ENCODE measurements at regions not wholly inside any gene's neighbourhood (a gene's known extent, or its start where the extent isn't known, plus 50 kb on each side); places are given as distances from the start of the nearest gene placed in this dataset.

GRCh38 chr16:86401126-86401525, 109.2 kb upstream of the FOXF1 start:
- peaks cover 46% of the 10 kb centered on the region for H3K4me1 ChIP-seq (ENCODE audit: control insufficient read depth, extremely low read depth, insufficient read depth, low read length)
- H3K27ac ChIP-seq (ENCODE audit: insufficient read depth, low read depth, low read length) = no peak overlapping the region
- H3K9ac ChIP-seq (replicated peaks; ENCODE audit: extremely low read depth, insufficient read depth, low read length) = no peak overlapping the region
- no peak for FAIRE-seq
- intact Hi-C loops (cut with micrococcal nuclease) = no loop called here
- BruUV-seq (replicated peaks) = no TSS peak
- H3K9me3 ChIP-seq (replicated peaks; ENCODE audit: control insufficient read depth, insufficient read depth, low read length) = no peaks in the 10 kb centered on the region
- H3K4me3 ChIP-seq (replicated peaks in 1 of 3; ENCODE audit: insufficient read depth in 1 of 3, low read depth in 1 of 3, low read length in 3 of 3) = no peak overlapping the region
- H2AFZ ChIP-seq (ENCODE audit: low read depth, low read length) = no peak overlapping the region
- H3K4me2 ChIP-seq (ENCODE audit: insufficient read depth, low read length) = no peak overlapping the region
- H3K36me3 ChIP-seq (ENCODE audit: control insufficient read depth in 2 of 2, extremely low read depth in 1 of 2, insufficient read depth in 2 of 2, low read length in 2 of 2) = no peaks in the 10 kb centered on the region
- H3K27me3 ChIP-seq (ENCODE audit: control insufficient read depth in 2 of 2, insufficient read depth in 2 of 2, low read length in 2 of 2) = no peaks in the 10 kb centered on the region
- dilution Hi-C loops (cut with MboI; ENCODE audit: extremely low pct_ligation_motif_present, low sequenced_read_pairs) = no loop called here
- no peaks in the 10 kb centered on the region for H3K9me1 ChIP-seq (replicated peaks; ENCODE audit: control insufficient read depth, extremely low read depth, insufficient read depth, low read length)
- no peaks in the 10 kb centered on the region for H4K20me1 ChIP-seq (replicated peaks; ENCODE audit: control insufficient read depth, extremely low read depth, insufficient read depth, low read length)
- H3K79me2 ChIP-seq (ENCODE audit: control insufficient read depth, insufficient read depth, low read length) = no peaks in the 10 kb centered on the region
- no peak for TF ChIP-seq MAX (IDR thresholded peaks at IDR 0.05; ENCODE audit: insufficient read depth, insufficient read length)
- no peak for TF ChIP-seq MYC (IDR thresholded peaks at IDR 0.05; ENCODE audit: low read depth, low read length)
- TF ChIP-seq FOS (IDR thresholded peaks at IDR 0.05; ENCODE audit: borderline replicate concordance, insufficient read depth, low read length) = no peak
- TF ChIP-seq GATA2 (IDR thresholded peaks at IDR 0.05; ENCODE audit: insufficient read depth, insufficient read length, low read depth, low read length) = no peak
- TF ChIP-seq POLR2A (IDR thresholded peaks at IDR 0.05; ENCODE audit: low read depth, low read length) = no peak
- no peak for TF ChIP-seq JUN (IDR thresholded peaks at IDR 0.05; ENCODE audit: borderline replicate concordance, insufficient read depth, insufficient read length, low read depth)
- no peak for TF ChIP-seq CTCF (IDR thresholded peaks at IDR 0.05; ENCODE audit: extremely low read depth in 1 of 2, insufficient read depth in 1 of 2, low read depth in 1 of 2, low read length in 2 of 2)
- TF ChIP-seq POLR2AphosphoS5 (IDR thresholded peaks at IDR 0.05; ENCODE audit: insufficient read depth, low read depth, low read length) = no peak
- no peak for TF ChIP-seq EZH2 (IDR thresholded peaks at IDR 0.05; ENCODE audit: borderline replicate concordance, low read depth, low read length, severe bottlenecking)
- ChIA-PET CTCF (interaction anchor here (0.8 to 1.1 kb wide), 3 partner anchors 14 to 148 kb away, joined by 3 read pairs; no protein-coding TSS in a partner anchor), POLR2A (no interaction called here)
- DNase-seq (ENCODE audit: low read depth, low spot score) = no peak

Data from endothelial cell of umbilical vein (primary cell).